Suppressor macrophage (primary cell): ENCODE measurements at regions not wholly inside any gene's neighbourhood (a gene's known extent, or its start where the extent isn't known, plus 50 kb on each side); places are given as distances from the start of the nearest gene placed in this dataset.

Source experiments
- DNase-seq, 4 experiments: peaks; one replicate each; pipeline ENCODE4 v3.0.0-alpha.2; 2020 to 2022

- DNase-seq: no peak
Observed at GRCh38 chr9:3161912-3162311, 318.0 kb upstream of the PUM3 start.

- DNase-seq: no peak
Observed at GRCh38 chr9:3157011-3157410, 313.1 kb upstream of the PUM3 start.

GRCh38 chr9:3151672-3152576, 308.0 kb upstream of the PUM3 start:
- no peak for DNase-seq

GRCh38 chr9:3150074-3150473, 306.2 kb upstream of the PUM3 start:
- DNase-seq: no peak

GRCh38 chr9:3138231-3139229, 294.6 kb upstream of the PUM3 start:
- DNase-seq: no peak

GRCh38 chr9:3137347-3137695, 293.4 kb upstream of the PUM3 start:
- peak in 1 of 4 experiments; percentile 10 for DNase-seq

- DNase-seq: no peak
Observed at GRCh38 chr9:3136686-3137346, 292.9 kb upstream of the PUM3 start.

- DNase-seq: no peak
Observed at GRCh38 chr9:3136230-3136629, 292.3 kb upstream of the PUM3 start.

GRCh38 chr9:3127564-3127963, 283.7 kb upstream of the PUM3 start:
- no peak for DNase-seq

- peak; percentile 39 to 81 (median 62) for DNase-seq
Observed at GRCh38 chr9:3125602-3126405, 281.9 kb upstream of the PUM3 start.

GRCh38 chr9:3124001-3124400, 280.1 kb upstream of the PUM3 start:
- DNase-seq: no peak

GRCh38 chr9:3118081-3118480, 274.2 kb upstream of the PUM3 start:
- DNase-seq: no peak

- DNase-seq: no peak
Observed at GRCh38 chr9:3099646-3100045, 255.8 kb upstream of the PUM3 start.

GRCh38 chr9:3088219-3088618, 244.3 kb upstream of the PUM3 start:
- DNase-seq: no peak

- no peak for DNase-seq
Observed at GRCh38 chr9:3087697-3088096, 243.8 kb upstream of the PUM3 start.

- no peak for DNase-seq
Observed at GRCh38 chr9:3080951-3081350, 237.1 kb upstream of the PUM3 start.

- peak; percentile 8 to 59 (median 50) for DNase-seq
Observed at GRCh38 chr9:3074247-3074646, 230.4 kb upstream of the PUM3 start.

- no peak for DNase-seq
Observed at GRCh38 chr9:3066591-3066990, 222.7 kb upstream of the PUM3 start.

- peak in 3 of 4 experiments; percentile 3 to 27 (median 12) for DNase-seq
Observed at GRCh38 chr9:3059781-3060468, 216.0 kb upstream of the PUM3 start.

GRCh38 chr9:3058409-3058808, 214.5 kb upstream of the PUM3 start:
- no peak for DNase-seq

- no peak for DNase-seq
Observed at GRCh38 chr9:3054017-3054586, 210.2 kb upstream of the PUM3 start.
